ENCODE measurements at regions not wholly inside any gene's neighbourhood (a gene's known extent, or its start where the extent isn't known, plus 50 kb on each side); places are given as distances from the start of the nearest gene placed in this dataset.

- intact Hi-C loops (cut with micrococcal nuclease) = no loop called here
These were observed 287.5 kb upstream of the HTR2A start for GRCh38 chr13:47184321-47184720.

- intact Hi-C loops (cut with micrococcal nuclease) = no loop called here
These were observed 282.5 kb upstream of the HTR2A start for GRCh38 chr13:47179321-47179720.

DNA sequence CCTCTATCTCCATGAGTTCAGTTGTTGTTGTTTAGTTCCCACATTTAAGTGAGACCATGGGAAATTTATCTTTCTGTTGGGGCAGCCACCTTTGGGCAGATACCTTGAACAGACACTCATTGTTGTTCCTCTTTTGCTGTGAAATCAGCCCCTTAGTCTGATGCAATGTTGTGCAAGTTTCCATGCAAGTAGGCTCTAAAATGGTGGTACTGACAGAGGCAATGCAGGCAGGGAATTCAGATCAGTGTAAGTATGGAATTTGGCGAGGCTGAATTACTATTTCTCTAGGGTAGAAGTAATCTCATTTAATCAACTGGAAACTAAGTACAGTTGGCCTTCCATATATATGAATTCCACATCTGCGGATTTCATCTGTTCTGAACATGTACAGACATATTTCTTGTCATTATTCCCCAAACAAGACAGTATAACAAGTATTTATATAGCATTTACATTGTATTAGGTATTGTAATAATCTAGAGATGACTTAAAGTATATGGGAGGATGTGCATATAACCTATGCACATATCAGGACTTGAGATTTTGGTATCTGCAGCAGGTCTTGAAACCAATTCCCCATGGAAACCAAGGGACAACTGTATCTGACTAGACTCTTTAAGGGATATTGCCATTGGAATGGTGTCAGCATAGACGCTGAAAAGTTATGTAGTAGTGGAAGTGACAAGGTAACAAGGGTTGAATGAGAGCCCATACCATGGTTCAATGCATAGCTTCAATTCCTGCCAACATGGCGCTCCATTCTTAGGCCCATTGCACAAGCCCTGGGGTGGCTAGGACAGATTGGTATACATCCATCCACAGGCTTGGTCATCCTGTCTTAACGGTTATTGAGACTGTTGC is 281.5 kb upstream of the HTR2A start:
- intact Hi-C loops (cut with micrococcal nuclease) = no loop called here

DNA sequence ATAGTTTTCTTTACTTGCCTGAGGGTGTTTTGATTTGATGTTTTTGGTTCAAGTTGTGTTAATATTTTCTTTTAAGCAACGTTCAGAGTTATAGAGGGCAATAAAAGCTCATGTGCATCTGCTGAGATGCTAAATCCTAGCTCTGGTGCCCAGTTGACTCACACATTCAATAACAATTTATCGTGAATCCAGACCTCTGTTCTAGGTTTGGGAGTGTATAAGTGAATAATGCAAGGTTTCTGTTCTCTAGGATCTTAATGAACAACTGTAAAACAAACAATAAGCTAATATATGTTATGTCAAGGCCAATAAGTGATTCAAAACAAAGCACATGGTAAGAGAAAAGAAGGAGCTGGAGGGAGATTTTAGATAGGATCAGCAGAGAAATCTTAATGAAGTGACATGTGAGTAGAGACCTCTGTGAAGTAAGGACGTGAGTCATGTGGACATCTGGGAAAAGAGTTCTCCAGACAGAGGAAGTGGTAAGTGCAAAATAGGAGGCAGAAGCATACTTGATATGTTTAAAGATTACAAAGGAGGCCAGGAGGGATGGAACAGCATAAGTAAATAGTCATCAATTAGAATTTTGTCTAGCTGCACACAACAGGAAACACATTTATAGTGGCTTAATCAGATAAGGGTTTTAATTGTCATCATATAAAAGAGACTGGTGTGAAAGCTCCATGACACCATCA is 278.5 kb upstream of the HTR2A start:
- intact Hi-C loops (cut with micrococcal nuclease) = no loop called here

DNA sequence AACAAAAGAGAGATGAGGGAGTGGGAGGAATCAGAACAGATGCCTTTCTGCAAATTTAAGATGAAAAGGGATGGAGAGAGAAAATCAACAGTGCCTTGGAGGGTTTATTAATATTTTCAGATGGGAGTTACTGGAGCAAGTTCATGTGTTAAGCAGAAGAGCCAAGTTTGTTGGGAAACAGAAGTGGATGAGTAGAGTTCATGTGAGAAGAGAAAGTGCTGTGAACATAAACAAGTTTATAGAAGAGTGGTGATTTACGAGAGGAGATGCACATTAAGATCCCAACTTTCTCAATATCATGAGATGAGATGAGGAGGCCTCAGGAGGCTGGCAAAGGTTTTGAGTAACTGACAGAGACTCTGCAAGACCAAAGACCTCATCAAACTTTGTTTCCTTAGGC is 274.1 kb upstream of the HTR2A start:
- intact Hi-C loops (cut with micrococcal nuclease) = no loop called here

GRCh38 chr13:47168618-47169017 is 271.8 kb upstream of the HTR2A start:
- intact Hi-C loops (cut with micrococcal nuclease) = no loop called here

GRCh38 chr13:47168066-47168465 is 271.2 kb upstream of the HTR2A start:
- intact Hi-C loops (cut with micrococcal nuclease) = no loop called here

- intact Hi-C loops (cut with micrococcal nuclease) = no loop called here
These were observed 269.5 kb upstream of the HTR2A start for GRCh38 chr13:47166336-47166735.

GRCh38 chr13:47159853-47160550 is 263.1 kb upstream of the HTR2A start:
- intact Hi-C loops (cut with micrococcal nuclease) = no loop called here

- intact Hi-C loops (cut with micrococcal nuclease) = no loop called here
These were observed 261.7 kb upstream of the HTR2A start for GRCh38 chr13:47158593-47158992.

- intact Hi-C loops (cut with micrococcal nuclease) = no loop called here
These were observed 251.7 kb upstream of the HTR2A start for GRCh38 chr13:47148543-47148942.

GRCh38 chr13:47147812-47148119 is 250.9 kb upstream of the HTR2A start:
- intact Hi-C loops (cut with micrococcal nuclease) = no loop called here

DNA sequence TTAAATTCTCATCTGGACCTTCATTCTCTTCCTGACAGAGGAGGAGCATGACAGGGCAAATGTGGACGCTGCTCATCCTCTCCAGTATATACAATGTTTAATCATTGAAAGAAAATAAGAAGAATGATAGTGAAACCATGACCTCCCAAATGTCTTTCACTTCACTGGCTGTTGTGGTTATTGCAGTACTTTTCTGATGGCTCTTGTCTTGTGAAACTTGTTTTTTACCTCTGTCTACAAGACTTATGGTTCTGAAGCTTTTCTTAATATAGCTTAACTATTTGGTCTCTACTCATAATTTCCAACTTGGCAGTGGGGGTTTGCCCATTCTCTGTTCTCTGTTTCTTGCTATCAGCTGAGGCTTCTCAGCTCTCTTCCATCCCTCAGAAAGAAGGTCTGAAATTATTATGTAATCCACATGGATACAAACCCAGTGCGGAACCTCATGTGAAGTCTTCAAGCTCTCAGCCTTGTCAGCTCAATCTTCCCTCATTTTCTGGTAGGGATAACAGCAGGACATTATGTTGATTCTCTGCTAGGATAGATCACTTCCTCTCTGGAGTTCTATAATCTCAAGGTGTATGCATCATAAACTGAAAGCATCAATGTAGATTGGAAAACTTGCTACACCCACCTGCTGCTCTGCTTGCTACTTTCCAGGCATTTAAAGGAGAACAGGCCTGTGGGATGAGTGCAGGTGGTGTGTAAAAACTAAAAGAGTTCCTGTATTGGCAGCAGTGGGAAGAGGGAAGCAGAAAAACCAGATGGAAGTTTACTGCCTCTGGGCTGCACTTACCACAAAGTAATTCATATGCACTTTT is 250.3 kb upstream of the HTR2A start:
- intact Hi-C loops (cut with micrococcal nuclease) = no loop called here

DNA sequence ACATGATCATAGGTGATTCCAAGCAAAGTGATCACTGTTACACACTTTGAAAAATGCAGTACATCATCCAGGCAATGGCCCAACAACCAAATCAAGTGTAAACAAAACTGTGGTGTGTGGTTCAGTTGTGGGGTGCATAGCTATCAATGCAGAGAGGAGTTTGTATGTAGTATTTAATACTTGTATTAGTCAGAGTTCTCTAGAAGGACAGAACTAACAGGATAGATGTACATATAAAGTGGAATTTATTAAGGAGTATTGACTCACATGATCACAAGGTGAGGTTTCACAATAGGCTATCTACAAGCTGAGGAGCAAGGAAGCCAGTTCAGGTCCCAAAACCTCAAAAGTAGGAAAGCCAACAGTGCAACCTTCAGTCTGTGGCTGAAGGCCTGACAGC is 249.3 kb upstream of the HTR2A start:
- intact Hi-C loops (cut with micrococcal nuclease) = no loop called here

- intact Hi-C loops (cut with micrococcal nuclease) = no loop called here
These were observed 247.9 kb upstream of the HTR2A start for GRCh38 chr13:47144782-47145181.

GRCh38 chr13:47142105-47142504 is 245.3 kb upstream of the HTR2A start:
- intact Hi-C loops (cut with micrococcal nuclease) = no loop called here

DNA sequence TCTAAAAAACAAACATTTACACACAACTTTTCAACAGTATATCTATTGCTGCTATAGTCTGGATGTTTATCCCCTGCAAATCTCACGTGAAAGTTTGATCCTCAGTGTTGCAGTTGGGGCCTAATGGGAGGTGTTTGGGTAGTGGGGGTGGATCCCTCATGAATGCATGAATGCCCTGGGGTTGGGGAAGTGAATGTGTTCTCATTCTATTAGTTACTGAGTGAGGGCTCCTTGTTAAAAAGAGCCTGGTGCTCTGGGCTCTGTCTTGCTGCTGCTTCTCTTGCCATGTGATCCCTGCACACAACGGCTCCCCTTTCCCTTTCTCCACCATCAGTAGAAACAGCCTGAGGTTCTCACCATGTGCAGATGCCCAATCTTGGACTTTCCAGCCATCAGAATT is 242.7 kb upstream of the HTR2A start:
- intact Hi-C loops (cut with micrococcal nuclease) = no loop called here

DNA sequence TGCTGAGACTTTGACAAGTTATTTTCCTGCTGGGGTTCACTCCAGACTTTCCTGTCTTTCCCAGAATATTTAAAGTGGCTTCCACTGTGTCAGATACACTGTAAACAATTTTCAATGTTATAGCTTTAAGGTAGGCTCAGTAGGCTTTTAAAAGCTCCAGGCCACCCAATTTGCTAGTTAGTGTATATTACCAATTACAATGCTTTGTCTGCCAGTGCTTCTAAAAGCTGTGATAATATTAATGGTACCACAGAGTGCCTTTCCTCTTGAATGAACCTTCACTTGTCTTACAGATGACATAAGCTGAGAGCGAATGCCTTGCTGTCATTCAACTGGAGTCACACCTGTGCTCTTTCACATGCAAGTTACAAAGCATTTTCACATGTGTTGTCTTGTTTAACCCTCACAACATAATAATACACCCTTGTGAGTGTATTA is 239.7 kb upstream of the HTR2A start:
- intact Hi-C loops (cut with micrococcal nuclease) = no loop called here

GRCh38 chr13:47135800-47136503 is 239.1 kb upstream of the HTR2A start:
- intact Hi-C loops (cut with micrococcal nuclease) = no loop called here

- intact Hi-C loops (cut with micrococcal nuclease) = no loop called here
These were observed 238.2 kb upstream of the HTR2A start for GRCh38 chr13:47134939-47135489.
